ENCODE measurements at regions not wholly inside any gene's neighbourhood (a gene's known extent, or its start where the extent isn't known, plus 50 kb on each side); places are given as distances from the start of the nearest gene placed in this dataset.

DNA sequence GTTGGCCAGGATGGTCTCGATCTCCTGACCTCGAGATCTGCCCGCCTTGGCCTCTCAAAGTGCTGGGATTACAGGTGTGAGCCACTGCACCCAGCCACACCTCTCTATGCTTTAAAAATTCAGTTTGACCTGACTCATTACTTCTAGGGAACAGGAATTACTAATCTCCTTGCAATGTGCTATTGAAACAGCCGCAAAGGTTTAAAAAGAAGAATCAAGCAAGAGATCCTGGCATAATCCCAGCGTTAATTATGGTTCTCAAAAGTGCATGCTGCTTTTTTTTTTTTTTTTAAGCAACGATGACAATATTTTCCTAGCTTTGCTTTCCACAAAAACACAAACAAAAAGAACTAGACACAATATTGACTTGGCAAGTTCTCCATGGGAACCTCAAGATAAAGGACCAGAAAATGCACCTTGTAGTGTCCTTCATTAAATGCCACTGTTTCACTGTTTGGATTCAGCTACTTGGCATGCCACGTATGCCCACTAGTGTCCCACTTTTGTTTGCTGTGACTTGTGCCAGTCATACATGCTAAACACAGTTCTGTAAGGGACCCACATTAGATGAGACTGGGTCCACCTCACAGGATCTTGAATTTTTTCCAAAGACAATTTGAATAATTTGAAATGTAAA is 112.6 kb upstream of the PPARGC1A start:
- FAIRE-seq (no peak), DNase-seq (ENCODE audit: low read depth in 1 of 2, low spot score in 1 of 2) (no peak), ATAC-seq (no peak)
- no peak overlapping the region for H3K27ac ChIP-seq
- H3K4me3 ChIP-seq: no peak overlapping the region
- H3K4me1 ChIP-seq: no peaks in the 10 kb centered on the region
- ChIA-PET POLR2A (no interaction called here), CTCF (no interaction called here)
- no peaks in the 10 kb centered on the region for H3K9me3 ChIP-seq
- TF ChIP-seq NFE2L2 (conservative IDR thresholded peaks at IDR 0.05; ENCODE audit: low read length) (no peak), NPAS2 (CRISPR knock-in tag; IDR thresholded peaks at IDR 0.05; ENCODE audit: borderline replicate concordance) (no peak), HOXB13 (CRISPR knock-in tag; IDR thresholded peaks at IDR 0.05; ENCODE audit: low read depth) (no peak), JUNB (IDR thresholded peaks at IDR 0.05) (no peak), ZNF302 (CRISPR knock-in tag; IDR thresholded peaks at IDR 0.05) (no peak)
- TF ChIP-seq, protein P1, sequence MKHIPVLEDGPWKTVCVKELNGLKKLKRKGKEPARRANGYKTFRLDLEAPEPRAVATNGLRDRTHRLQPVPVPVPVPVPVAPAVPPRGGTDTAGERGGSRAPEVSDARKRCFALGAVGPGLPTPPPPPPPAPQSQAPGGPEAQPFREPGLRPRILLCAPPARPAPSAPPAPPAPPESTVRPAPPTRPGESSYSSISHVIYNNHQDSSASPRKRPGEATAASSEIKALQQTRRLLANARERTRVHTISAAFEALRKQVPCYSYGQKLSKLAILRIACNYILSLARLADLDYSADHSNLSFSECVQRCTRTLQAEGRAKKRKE (CRISPR knock-in tag; IDR thresholded peaks at IDR 0.05; ENCODE audit: low read depth): no peak
- TF ChIP-seq, protein P2, sequence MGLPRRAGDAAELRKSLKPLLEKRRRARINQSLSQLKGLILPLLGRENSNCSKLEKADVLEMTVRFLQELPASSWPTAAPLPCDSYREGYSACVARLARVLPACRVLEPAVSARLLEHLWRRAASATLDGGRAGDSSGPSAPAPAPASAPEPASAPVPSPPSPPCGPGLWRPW (IDR thresholded peaks at IDR 0.05): no peak
- TF ChIP-seq, protein P3, sequence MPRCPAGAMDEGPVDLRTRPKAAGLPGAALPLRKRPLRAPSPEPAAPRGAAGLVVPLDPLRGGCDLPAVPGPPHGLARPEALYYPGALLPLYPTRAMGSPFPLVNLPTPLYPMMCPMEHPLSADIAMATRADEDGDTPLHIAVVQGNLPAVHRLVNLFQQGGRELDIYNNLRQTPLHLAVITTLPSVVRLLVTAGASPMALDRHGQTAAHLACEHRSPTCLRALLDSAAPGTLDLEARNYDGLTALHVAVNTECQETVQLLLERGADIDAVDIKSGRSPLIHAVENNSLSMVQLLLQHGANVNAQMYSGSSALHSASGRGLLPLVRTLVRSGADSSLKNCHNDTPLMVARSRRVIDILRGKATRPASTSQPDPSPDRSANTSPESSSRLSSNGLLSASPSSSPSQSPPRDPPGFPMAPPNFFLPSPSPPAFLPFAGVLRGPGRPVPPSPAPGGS (IDR thresholded peaks at IDR 0.05): no peak
- under 1% methylated on average over 7 of the region's 7 CpGs for WGBS (ENCODE audit: missing lambda C conversion rate)
- no peak overlapping the region for H3K4me2 ChIP-seq

DNA sequence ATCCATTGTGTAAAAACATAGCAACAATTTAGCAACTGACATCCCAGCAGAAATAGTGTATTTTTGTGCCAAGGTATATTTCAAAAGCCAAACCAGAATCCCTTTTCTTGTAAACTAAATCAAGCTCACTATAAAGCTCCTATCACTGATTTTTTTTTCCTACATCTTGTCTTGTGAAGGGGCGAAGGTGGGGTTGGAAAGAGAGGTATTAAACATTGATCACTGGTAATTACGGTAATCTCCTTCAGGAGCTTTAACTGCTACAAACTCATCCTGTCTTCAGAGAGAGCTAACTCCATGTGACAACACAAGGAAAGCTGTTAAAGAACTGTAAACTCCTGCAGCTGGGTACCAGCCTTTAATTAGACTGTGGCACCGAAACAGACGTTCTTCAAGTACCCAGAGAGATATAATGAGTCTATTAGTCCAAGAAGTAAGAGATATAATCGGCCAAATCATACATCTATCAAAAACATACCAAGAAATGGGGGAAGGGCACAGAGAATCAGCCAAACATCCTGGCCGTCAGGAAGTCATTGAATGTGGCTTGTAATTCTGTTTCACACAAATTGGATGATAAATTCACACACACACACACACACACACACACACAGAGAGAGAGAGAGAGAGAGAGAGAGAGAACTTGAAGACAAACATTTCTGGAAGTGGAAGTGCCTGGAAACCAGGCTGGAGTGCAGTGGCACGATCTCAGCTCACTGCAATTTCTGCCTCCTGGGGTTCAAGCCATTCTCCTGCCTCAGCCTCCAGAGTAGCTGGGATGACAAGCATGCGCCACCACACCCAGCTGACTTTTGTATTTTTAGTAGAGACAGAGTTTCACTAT is 111.9 kb upstream of the PPARGC1A start:
- 15% methylated on average over 8 of the region's 8 CpGs for WGBS (ENCODE audit: missing lambda C conversion rate)
- no peak overlapping the region for H3K27ac ChIP-seq
- H3K4me2 ChIP-seq: no peak overlapping the region
- no peaks in the 10 kb centered on the region for H3K9me3 ChIP-seq
- FAIRE-seq: no peak
- ChIA-PET CTCF (no interaction called here), POLR2A (no interaction called here)
- no peaks in the 10 kb centered on the region for H3K4me1 ChIP-seq
- no peak for ATAC-seq
- no peak overlapping the region for H3K4me3 ChIP-seq
- TF ChIP-seq FOSB (CRISPR knock-in tag; IDR thresholded peaks at IDR 0.05) (no peak), ZC3H11A (IDR thresholded peaks at IDR 0.05) (no peak), MYC (IDR thresholded peaks at IDR 0.05; ENCODE audit: borderline replicate concordance, low read length) (no peak), HOXB5 (CRISPR knock-in tag; IDR thresholded peaks at IDR 0.05) (no peak)
- TF ChIP-seq, protein P1 (CRISPR knock-in tag; IDR thresholded peaks at IDR 0.05; ENCODE audit: low read depth): no peak
- DNase-seq (ENCODE audit: low read depth in 1 of 2, low spot score in 1 of 2): no peak

DNA sequence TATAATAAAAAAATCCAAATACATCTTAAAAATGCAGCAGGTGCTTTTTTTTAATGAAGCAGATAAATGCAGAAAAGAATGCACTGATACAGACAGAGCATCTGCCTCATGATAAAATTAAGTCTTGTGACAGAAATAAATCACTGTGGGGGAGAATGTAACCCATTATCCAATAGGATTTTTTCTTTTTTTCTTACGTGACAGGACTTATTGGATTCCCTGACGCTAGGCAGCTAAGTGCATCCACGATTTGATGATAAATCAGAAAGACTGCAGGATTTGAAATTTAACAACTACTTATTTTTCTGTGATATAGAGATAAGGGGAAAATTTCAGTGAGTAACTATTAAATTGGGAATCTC is 110.6 kb upstream of the PPARGC1A start:
- CTCF ChIA-PET: no interaction called here
- WGBS (ENCODE audit: missing lambda C conversion rate): 5% methylated on average over 3 of the region's 3 CpGs
- H3K4me2 ChIP-seq: no peak overlapping the region
- H3K4me1 ChIP-seq: no peaks in the 10 kb centered on the region
- H3K4me3 ChIP-seq: no peak overlapping the region
- ATAC-seq (no peak), DNase-seq (ENCODE audit: low read depth in 1 of 2, low spot score in 1 of 2) (no peak), FAIRE-seq (no peak)
- H3K9me3 ChIP-seq: no peaks in the 10 kb centered on the region
- TF ChIP-seq, protein P4, sequence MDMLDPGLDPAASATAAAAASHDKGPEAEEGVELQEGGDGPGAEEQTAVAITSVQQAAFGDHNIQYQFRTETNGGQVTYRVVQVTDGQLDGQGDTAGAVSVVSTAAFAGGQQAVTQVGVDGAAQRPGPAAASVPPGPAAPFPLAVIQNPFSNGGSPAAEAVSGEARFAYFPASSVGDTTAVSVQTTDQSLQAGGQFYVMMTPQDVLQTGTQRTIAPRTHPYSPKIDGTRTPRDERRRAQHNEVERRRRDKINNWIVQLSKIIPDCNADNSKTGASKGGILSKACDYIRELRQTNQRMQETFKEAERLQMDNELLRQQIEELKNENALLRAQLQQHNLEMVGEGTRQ (IDR thresholded peaks at IDR 0.05): no peak
- TF ChIP-seq SMC3 (IDR thresholded peaks at IDR 0.05) (no peak), RFX5 (IDR thresholded peaks at IDR 0.05) (no peak), HEYL (CRISPR knock-in tag; IDR thresholded peaks at IDR 0.05) (no peak), CHD4 (IDR thresholded peaks at IDR 0.05; ENCODE audit: borderline replicate concordance) (no peak), KDM5A (IDR thresholded peaks at IDR 0.05) (no peak), CHD2 (IDR thresholded peaks at IDR 0.05; ENCODE audit: low read length, partially characterized antibody) (no peak), ZNF302 (CRISPR knock-in tag; IDR thresholded peaks at IDR 0.05) (no peak)
- TF ChIP-seq, protein P2 (IDR thresholded peaks at IDR 0.05): no peak
- no peak overlapping the region for H3K27ac ChIP-seq
- POLR2A ChIA-PET: no interaction called here

Data from A549 (cell line).